ENCODE measurements at regions not wholly inside any gene's neighbourhood (a gene's known extent, or its start where the extent isn't known, plus 50 kb on each side); places are given as distances from the start of the nearest gene placed in this dataset.

DNA sequence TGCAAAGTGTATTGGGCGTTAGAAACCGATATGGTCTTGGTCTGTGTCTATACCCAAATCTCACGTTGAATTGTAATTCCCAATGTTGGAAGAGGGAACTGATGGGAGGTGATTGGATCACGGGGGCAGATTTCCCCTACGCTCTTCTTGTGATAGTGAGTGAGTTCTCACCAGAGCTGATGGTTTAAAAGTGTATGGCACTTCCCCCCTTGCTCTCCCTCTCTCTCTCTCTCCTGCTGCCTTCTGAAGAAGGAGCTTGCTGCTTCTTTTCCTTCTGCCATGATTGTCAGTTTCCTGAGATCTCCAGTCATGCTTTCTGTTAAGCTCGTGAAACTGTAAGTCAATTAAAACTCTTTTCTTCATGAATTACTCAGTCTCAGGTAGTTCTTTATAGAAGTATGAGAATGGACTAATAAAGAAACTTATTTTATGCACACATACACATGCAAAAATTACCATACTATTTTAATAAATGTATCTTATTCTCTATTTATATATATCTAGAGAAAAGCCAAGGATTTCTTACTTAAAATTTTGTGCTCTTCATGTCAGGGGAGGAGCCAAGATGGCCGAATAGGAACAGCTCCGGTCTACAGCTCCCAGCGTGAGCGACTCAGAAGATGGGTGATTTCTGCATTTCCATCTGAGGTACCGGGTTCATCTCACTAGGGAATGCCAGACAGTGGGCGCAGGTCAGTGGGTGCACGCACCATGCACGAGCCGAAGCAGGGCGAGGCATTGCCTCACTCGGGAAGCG lies 1891.0 kb upstream of the FLRT2 start:
- TF ChIP-seq, protein P1, sequence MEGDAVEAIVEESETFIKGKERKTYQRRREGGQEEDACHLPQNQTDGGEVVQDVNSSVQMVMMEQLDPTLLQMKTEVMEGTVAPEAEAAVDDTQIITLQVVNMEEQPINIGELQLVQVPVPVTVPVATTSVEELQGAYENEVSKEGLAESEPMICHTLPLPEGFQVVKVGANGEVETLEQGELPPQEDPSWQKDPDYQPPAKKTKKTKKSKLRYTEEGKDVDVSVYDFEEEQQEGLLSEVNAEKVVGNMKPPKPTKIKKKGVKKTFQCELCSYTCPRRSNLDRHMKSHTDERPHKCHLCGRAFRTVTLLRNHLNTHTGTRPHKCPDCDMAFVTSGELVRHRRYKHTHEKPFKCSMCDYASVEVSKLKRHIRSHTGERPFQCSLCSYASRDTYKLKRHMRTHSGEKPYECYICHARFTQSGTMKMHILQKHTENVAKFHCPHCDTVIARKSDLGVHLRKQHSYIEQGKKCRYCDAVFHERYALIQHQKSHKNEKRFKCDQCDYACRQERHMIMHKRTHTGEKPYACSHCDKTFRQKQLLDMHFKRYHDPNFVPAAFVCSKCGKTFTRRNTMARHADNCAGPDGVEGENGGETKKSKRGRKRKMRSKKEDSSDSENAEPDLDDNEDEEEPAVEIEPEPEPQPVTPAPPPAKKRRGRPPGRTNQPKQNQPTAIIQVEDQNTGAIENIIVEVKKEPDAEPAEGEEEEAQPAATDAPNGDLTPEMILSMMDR (conservative IDR thresholded peaks at IDR 0.05; ENCODE audit: low read length) = no peak
- TF ChIP-seq EZH2phosphoT487 (IDR thresholded peaks at IDR 0.05; ENCODE audit: borderline replicate concordance, low read depth, low read length) = no peak

Data from OCI-LY7 (cell line).